ENCODE measurements at regions not wholly inside any gene's neighbourhood (a gene's known extent, or its start where the extent isn't known, plus 50 kb on each side); places are given as distances from the start of the nearest gene placed in this dataset.

DNA sequence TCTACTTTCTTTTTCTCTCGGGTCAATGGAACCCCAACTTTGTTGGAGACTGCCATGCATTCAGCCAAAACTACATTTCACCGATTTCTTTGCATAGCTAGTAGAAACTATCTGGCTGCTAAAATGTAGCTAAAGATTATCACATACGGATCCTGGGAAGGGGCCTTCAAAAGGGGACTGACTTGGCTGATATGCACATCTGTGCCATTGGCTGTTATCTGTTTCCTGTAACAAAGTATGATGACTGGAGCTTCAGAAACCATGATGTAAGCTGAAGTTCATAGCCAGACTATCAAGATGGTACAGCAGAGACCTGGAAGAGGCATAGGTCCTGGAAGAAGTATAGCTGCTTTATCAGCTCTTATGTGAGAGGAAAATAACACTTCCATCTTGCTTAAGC is 179.1 kb downstream of the NSUN3 start:
- Histone ChIP-seq H3K4me2 (ENCODE audit: low read length) (no peak overlapping the region), H3K79me2 (ENCODE audit: low read length) (no peaks in the 10 kb centered on the region), H4K20me1 (ENCODE audit: low read length) (no peaks in the 10 kb centered on the region), H3K4me1 (ENCODE audit: insufficient read depth, low read length) (no peaks in the 10 kb centered on the region), H3K4me3 (ENCODE audit: low read length) (no peak overlapping the region), H2AFZ (ENCODE audit: low read length) (no peak overlapping the region), H3K9ac (ENCODE audit: low read length) (no peak overlapping the region), H3K27ac (ENCODE audit: low read length) (no peak overlapping the region), H3K27me3 (ENCODE audit: low read length) (peaks cover 10% of the 10 kb centered on the region), H3K9me2 (replicated peaks; ENCODE audit: low read length) (no peaks in the 10 kb centered on the region), H3F3A (ENCODE audit: low read length, unreplicated experiment) (no peaks in the 10 kb centered on the region), H3K9me3 (ENCODE audit: low read length) (no peaks in the 10 kb centered on the region), H3K36me3 (ENCODE audit: low read depth, low read length) (no peaks in the 10 kb centered on the region)
- TF ChIP-seq, protein P1, sequence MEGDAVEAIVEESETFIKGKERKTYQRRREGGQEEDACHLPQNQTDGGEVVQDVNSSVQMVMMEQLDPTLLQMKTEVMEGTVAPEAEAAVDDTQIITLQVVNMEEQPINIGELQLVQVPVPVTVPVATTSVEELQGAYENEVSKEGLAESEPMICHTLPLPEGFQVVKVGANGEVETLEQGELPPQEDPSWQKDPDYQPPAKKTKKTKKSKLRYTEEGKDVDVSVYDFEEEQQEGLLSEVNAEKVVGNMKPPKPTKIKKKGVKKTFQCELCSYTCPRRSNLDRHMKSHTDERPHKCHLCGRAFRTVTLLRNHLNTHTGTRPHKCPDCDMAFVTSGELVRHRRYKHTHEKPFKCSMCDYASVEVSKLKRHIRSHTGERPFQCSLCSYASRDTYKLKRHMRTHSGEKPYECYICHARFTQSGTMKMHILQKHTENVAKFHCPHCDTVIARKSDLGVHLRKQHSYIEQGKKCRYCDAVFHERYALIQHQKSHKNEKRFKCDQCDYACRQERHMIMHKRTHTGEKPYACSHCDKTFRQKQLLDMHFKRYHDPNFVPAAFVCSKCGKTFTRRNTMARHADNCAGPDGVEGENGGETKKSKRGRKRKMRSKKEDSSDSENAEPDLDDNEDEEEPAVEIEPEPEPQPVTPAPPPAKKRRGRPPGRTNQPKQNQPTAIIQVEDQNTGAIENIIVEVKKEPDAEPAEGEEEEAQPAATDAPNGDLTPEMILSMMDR (conservative IDR thresholded peaks at IDR 0.05; ENCODE audit: low read depth, low read length), result no peak
- TF ChIP-seq EZH2phosphoT487 (IDR thresholded peaks at IDR 0.05; ENCODE audit: borderline replicate concordance, low read length) (no peak), EZH2 (IDR thresholded peaks at IDR 0.05; ENCODE audit: low read length, unreplicated experiment) (no peak)
- ChIA-PET CTCF (no interaction called here), POLR2A (ENCODE audit: unreplicated experiment) (no interaction called here)
- DNase-seq (no peak), ATAC-seq (no peak)
- no TSS peak for BruUV-seq (replicated peaks)
- intact Hi-C loops (cut with micrococcal nuclease), result no loop called here

DNA sequence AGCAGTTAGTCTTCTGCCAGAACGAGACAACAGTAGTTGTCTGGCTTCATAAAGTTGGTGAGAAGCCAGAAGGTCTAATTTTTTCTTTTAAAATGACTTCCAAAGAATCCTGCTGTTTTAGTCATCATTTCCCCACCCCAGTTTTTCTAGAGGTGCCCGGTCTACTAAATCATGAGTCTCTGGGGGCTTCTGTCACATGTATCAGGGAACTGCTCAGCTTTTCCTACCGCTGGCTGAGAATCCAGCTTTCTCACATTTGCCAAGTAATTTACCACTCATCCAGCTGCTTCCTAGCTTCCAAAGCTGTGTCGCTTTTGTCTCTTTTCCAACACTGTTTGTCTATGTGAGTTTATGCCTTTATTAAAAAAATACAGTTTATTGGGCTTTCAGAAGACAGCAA is 183.3 kb downstream of the NSUN3 start:
- Histone ChIP-seq H3K27ac (ENCODE audit: low read length) (no peak overlapping the region), H3K4me1 (ENCODE audit: insufficient read depth, low read length) (no peaks in the 10 kb centered on the region), H3K36me3 (ENCODE audit: low read depth, low read length) (no peaks in the 10 kb centered on the region), H3K4me2 (ENCODE audit: low read length) (no peak overlapping the region), H3K79me2 (ENCODE audit: low read length) (no peaks in the 10 kb centered on the region), H4K20me1 (ENCODE audit: low read length) (no peaks in the 10 kb centered on the region), H3K9ac (ENCODE audit: low read length) (no peak overlapping the region), H2AFZ (ENCODE audit: low read length) (no peak overlapping the region), H3K9me2 (replicated peaks; ENCODE audit: low read length) (no peaks in the 10 kb centered on the region), H3K27me3 (ENCODE audit: low read length) (peaks cover 16% of the 10 kb centered on the region), H3K9me3 (ENCODE audit: low read length) (no peaks in the 10 kb centered on the region), H3K4me3 (ENCODE audit: low read length) (no peak overlapping the region), H3F3A (ENCODE audit: low read length, unreplicated experiment) (no peaks in the 10 kb centered on the region)
- POLR2A ChIA-PET (ENCODE audit: unreplicated experiment), result no interaction called here
- TF ChIP-seq, protein P1 (conservative IDR thresholded peaks at IDR 0.05; ENCODE audit: low read depth, low read length), result no peak
- TF ChIP-seq EZH2 (IDR thresholded peaks at IDR 0.05; ENCODE audit: low read length, unreplicated experiment), result no peak
- BruUV-seq (replicated peaks), result no TSS peak
- intact Hi-C loops (cut with micrococcal nuclease), result no loop called here
- ATAC-seq (no peak), DNase-seq (no peak)
- CTCF ChIA-PET, result no interaction called here

DNA sequence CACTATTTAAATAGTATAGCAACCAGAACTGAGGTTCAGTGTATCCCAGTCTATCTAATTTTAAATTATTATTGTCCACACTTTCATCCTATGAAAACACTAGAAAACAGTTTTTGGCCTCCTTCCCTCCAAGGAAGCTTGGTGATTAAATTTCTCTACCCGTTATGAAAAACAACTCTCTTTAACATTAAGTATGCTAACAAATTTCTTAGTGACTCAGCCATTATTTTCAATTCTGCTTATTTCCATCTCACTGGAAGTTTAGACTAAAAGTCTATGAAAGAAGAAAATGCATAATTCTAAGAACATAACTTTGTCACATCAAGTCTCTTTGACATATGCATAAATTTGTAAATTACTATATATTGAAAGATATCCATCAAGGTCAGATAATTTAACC is 185.2 kb downstream of the NSUN3 start:
- BruUV-seq (replicated peaks), result no TSS peak
- no peak overlapping the region for H3K4me2 ChIP-seq (ENCODE audit: low read length)

More for the DNA sequence above, 185.2 kb downstream of the NSUN3 start:
- intact Hi-C loops (cut with micrococcal nuclease), result loop anchor here (2.0 kb wide), 1 partner anchor 133 kb away; no protein-coding TSS in a partner anchor
- Histone ChIP-seq H3F3A (ENCODE audit: low read length, unreplicated experiment) (no peaks in the 10 kb centered on the region), H3K36me3 (ENCODE audit: low read depth, low read length) (no peaks in the 10 kb centered on the region), H3K27ac (ENCODE audit: low read length) (no peak overlapping the region), H3K9me2 (replicated peaks; ENCODE audit: low read length) (no peaks in the 10 kb centered on the region), H3K9me3 (ENCODE audit: low read length) (no peaks in the 10 kb centered on the region), H3K9ac (ENCODE audit: low read length) (no peak overlapping the region), H3K4me1 (ENCODE audit: insufficient read depth, low read length) (no peaks in the 10 kb centered on the region), H4K20me1 (ENCODE audit: low read length) (no peaks in the 10 kb centered on the region), H3K27me3 (ENCODE audit: low read length) (peaks cover 32% of the 10 kb centered on the region), H2AFZ (ENCODE audit: low read length) (no peak overlapping the region), H3K4me3 (ENCODE audit: low read length) (no peak overlapping the region), H3K79me2 (ENCODE audit: low read length) (no peaks in the 10 kb centered on the region)
- ChIA-PET POLR2A (ENCODE audit: unreplicated experiment) (no interaction called here), CTCF (no interaction called here)
- TF ChIP-seq EZH2phosphoT487 (IDR thresholded peaks at IDR 0.05; ENCODE audit: borderline replicate concordance, low read length) (no peak), EZH2 (IDR thresholded peaks at IDR 0.05; ENCODE audit: low read length, unreplicated experiment) (no peak)
- TF ChIP-seq, protein P1 (conservative IDR thresholded peaks at IDR 0.05; ENCODE audit: low read depth, low read length), result no peak
- ATAC-seq (no peak), DNase-seq (no peak)

Data from PC-3 (cell line).